ENCODE measurements at regions not wholly inside any gene's neighbourhood (a gene's known extent, or its start where the extent isn't known, plus 50 kb on each side); places are given as distances from the start of the nearest gene placed in this dataset.

DNA sequence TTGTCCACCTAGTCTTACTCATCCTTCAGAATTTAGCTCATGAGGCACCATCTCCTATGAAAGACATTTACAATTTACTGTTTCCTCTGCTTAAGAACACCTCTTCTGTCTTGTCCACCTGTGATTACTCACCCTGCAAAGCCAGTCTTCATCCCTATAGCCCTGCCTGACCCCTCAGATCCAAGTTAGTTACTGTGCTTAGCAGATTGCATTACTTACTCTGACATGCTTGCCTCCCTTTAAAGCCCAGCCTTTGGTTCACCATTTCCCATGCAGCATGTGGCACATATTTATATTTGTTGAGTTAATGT lies 60.9 kb upstream of the VCAM1 start:
- no peak overlapping the region for H3K4ac ChIP-seq (replicated peaks; ENCODE audit: insufficient read length, low read depth, low read length)
- no peak overlapping the region for H2BK20ac ChIP-seq (ENCODE audit: low read length)
- H3K56ac ChIP-seq (replicated peaks; ENCODE audit: insufficient read length, low read depth, low read length): no peak overlapping the region
- H2BK5ac ChIP-seq (ENCODE audit: low read depth, low read length): no peak overlapping the region
- no peak overlapping the region for H3K4me2 ChIP-seq (ENCODE audit: insufficient read depth in 1 of 2, low read depth in 2 of 2, low read length in 2 of 2)
- H3K4me1 ChIP-seq (replicated peaks in 1 of 4; ENCODE audit: control insufficient read depth in 3 of 4, insufficient read depth in 4 of 4, low read length in 3 of 4): no peaks in the 10 kb centered on the region; a peak in 1 of 7 replicates
- H2AK5ac ChIP-seq (ENCODE audit: low read depth, low read length): no peak overlapping the region
- POLR2A ChIA-PET (ENCODE audit: partially characterized antibody): interaction anchor here (1.2 kb wide), 1 partner anchor 236 kb away, joined by 4 read pairs; the partner anchor contains the start of genes EXTL2 and SLC30A7
- no peak overlapping the region for H3K18ac ChIP-seq (ENCODE audit: extremely low read depth, low read length)
- CTCF ChIA-PET (ENCODE audit: partially characterized antibody): no interaction called here
- no peak overlapping the region for H4K8ac ChIP-seq (ENCODE audit: extremely low read depth, insufficient read depth, low read length)
- H3K9ac ChIP-seq (replicated peaks in 1 of 4; ENCODE audit: extremely low read depth in 1 of 4, low read depth in 3 of 4, low read length in 3 of 4): no peak overlapping the region
- no peaks in the 10 kb centered on the region for H3K9me3 ChIP-seq (ENCODE audit: insufficient read depth in 2 of 2, low read depth in 1 of 2, low read length in 1 of 2)
- H2AFZ ChIP-seq (ENCODE audit: low read length): no peak overlapping the region
- no peak overlapping the region for H2BK12ac ChIP-seq (ENCODE audit: low read depth, low read length)
- FAIRE-seq (no peak), DNase-seq (ENCODE audit: low read depth in 1 of 2, low spot score in 2 of 2) (no peak)
- H3K27me3 ChIP-seq (replicated peaks in 1 of 4; ENCODE audit: control insufficient read depth in 3 of 4, extremely low read depth in 1 of 4, insufficient read depth in 3 of 4, low read length in 3 of 4): no peaks in the 10 kb centered on the region
- no peaks in the 10 kb centered on the region for H3K79me2 ChIP-seq (ENCODE audit: control insufficient read depth in 1 of 2, insufficient read depth in 2 of 2, low read length in 2 of 2)
- no peak overlapping the region for H3K23ac ChIP-seq (ENCODE audit: insufficient read length)
- H3K36me3 ChIP-seq (ENCODE audit: control insufficient read depth in 2 of 4, insufficient read depth in 4 of 4, low read length in 3 of 4): no peaks in the 10 kb centered on the region; a peak in 1 of 8 replicates
- no peak overlapping the region for H2BK15ac ChIP-seq (ENCODE audit: low read length)
- H3K14ac ChIP-seq (ENCODE audit: insufficient read length): no peak overlapping the region
- H3K27ac ChIP-seq (ENCODE audit: low read depth, low read length): 0 out of 2 replicates have a peak overlapping the region, but pooled peaks have one; percentile 4
- H2BK120ac ChIP-seq (replicated peaks; ENCODE audit: low read depth, low read length): no peak overlapping the region
- H3K23me2 ChIP-seq (ENCODE audit: low read depth, low read length): no peaks in the 10 kb centered on the region; the same call in 1 of the 2 replicates
- H4K91ac ChIP-seq (replicated peaks; ENCODE audit: insufficient read length, low read length): no peak overlapping the region
- no peaks in the 10 kb centered on the region for H4K20me1 ChIP-seq (replicated peaks in 1 of 2; ENCODE audit: control insufficient read depth in 1 of 2, insufficient read depth in 2 of 2, low read length in 2 of 2)
- H3K79me1 ChIP-seq (ENCODE audit: low read depth, low read length): no peaks in the 10 kb centered on the region
- TF ChIP-seq, protein P1, sequence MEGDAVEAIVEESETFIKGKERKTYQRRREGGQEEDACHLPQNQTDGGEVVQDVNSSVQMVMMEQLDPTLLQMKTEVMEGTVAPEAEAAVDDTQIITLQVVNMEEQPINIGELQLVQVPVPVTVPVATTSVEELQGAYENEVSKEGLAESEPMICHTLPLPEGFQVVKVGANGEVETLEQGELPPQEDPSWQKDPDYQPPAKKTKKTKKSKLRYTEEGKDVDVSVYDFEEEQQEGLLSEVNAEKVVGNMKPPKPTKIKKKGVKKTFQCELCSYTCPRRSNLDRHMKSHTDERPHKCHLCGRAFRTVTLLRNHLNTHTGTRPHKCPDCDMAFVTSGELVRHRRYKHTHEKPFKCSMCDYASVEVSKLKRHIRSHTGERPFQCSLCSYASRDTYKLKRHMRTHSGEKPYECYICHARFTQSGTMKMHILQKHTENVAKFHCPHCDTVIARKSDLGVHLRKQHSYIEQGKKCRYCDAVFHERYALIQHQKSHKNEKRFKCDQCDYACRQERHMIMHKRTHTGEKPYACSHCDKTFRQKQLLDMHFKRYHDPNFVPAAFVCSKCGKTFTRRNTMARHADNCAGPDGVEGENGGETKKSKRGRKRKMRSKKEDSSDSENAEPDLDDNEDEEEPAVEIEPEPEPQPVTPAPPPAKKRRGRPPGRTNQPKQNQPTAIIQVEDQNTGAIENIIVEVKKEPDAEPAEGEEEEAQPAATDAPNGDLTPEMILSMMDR (IDR thresholded peaks at IDR 0.05; ENCODE audit: control extremely low read depth in 1 of 3, insufficient read depth in 1 of 3, low read depth in 1 of 3, low read length in 3 of 3): no peak
- TF ChIP-seq BACH1 (IDR thresholded peaks at IDR 0.05; ENCODE audit: low read length): no peak
- H4K5ac ChIP-seq (ENCODE audit: insufficient read length, low read depth, low read length): no peak overlapping the region
- H3K4me3 ChIP-seq (ENCODE audit: extremely low read depth in 1 of 4, insufficient read depth in 2 of 4, low read depth in 3 of 4, low read length in 4 of 4): no peak overlapping the region

All from H1 (cell line).